ENCODE measurements at regions not wholly inside any gene's neighbourhood (a gene's known extent, or its start where the extent isn't known, plus 50 kb on each side); places are given as distances from the start of the nearest gene placed in this dataset.
A peak's percentile ranks its signal among the peaks of the same experiment; 100 is the strongest.

- Histone ChIP-seq H3K27me3 (replicated peaks in 1 of 4; ENCODE audit: control insufficient read depth in 3 of 4, extremely low read depth in 1 of 4, insufficient read depth in 3 of 4, low read length in 3 of 4) (peaks cover 0 to 3% (median 0%) of the 10 kb centered on the region in 4 experiments; a peak in 1 of 7 replicates), H3K23ac (ENCODE audit: insufficient read length) (no peak overlapping the region), H2BK120ac (replicated peaks; ENCODE audit: low read depth, low read length) (no peak overlapping the region), H3K56ac (replicated peaks; ENCODE audit: insufficient read length, low read depth, low read length) (no peak overlapping the region), H3K36me3 (ENCODE audit: control insufficient read depth in 2 of 4, insufficient read depth in 4 of 4, low read length in 3 of 4) (no peaks in the 10 kb centered on the region), H2BK5ac (ENCODE audit: low read depth, low read length) (no peak overlapping the region), H4K5ac (ENCODE audit: insufficient read length, low read depth, low read length) (no peak overlapping the region), H2BK20ac (ENCODE audit: low read length) (no peak overlapping the region), H2AK5ac (ENCODE audit: low read depth, low read length) (no peak overlapping the region), H3K9me3 (ENCODE audit: insufficient read depth in 2 of 2, low read depth in 1 of 2, low read length in 1 of 2) (no peaks in the 10 kb centered on the region), H3K79me2 (ENCODE audit: control insufficient read depth in 1 of 2, insufficient read depth in 2 of 2, low read length in 2 of 2) (no peaks in the 10 kb centered on the region), H3K9ac (replicated peaks in 1 of 4; ENCODE audit: extremely low read depth in 1 of 4, low read depth in 3 of 4, low read length in 3 of 4) (peak overlapping the region in 1 of 4 experiments; percentile 37; a peak in 1 of 7 replicates), H2BK12ac (ENCODE audit: low read depth, low read length) (no peak overlapping the region; the same call in 1 of the 2 replicates), H3K4me3 (ENCODE audit: extremely low read depth in 1 of 4, insufficient read depth in 2 of 4, low read depth in 3 of 4, low read length in 4 of 4) (no peak overlapping the region), H2BK15ac (ENCODE audit: low read length) (no peak overlapping the region), H3K18ac (ENCODE audit: extremely low read depth, low read length) (no peak overlapping the region), H3K4ac (replicated peaks; ENCODE audit: insufficient read length, low read depth, low read length) (no peak overlapping the region), H3K4me2 (ENCODE audit: insufficient read depth in 1 of 2, low read depth in 2 of 2, low read length in 2 of 2) (peak overlapping the region; percentile 1 to 9; a peak in 2 of 4 replicates), H2AFZ (ENCODE audit: low read length) (no peak overlapping the region), H3K23me2 (ENCODE audit: low read depth, low read length) (no peaks in the 10 kb centered on the region), H4K20me1 (replicated peaks in 1 of 2; ENCODE audit: control insufficient read depth in 1 of 2, insufficient read depth in 2 of 2, low read length in 2 of 2) (no peaks in the 10 kb centered on the region), H3K79me1 (ENCODE audit: low read depth, low read length) (no peaks in the 10 kb centered on the region), H3K27ac (ENCODE audit: low read depth, low read length) (no peak overlapping the region), H4K8ac (ENCODE audit: extremely low read depth, insufficient read depth, low read length) (no peak overlapping the region), H3K14ac (ENCODE audit: insufficient read length) (no peak overlapping the region), H4K91ac (replicated peaks; ENCODE audit: insufficient read length, low read length) (no peak overlapping the region), H3K4me1 (replicated peaks in 1 of 4; ENCODE audit: control insufficient read depth in 3 of 4, insufficient read depth in 4 of 4, low read length in 3 of 4) (peaks cover 0 to 9% (median 5%) of the 10 kb centered on the region in 4 experiments; a peak in 5 of 7 replicates)
- peak in 1 of 2 experiments; percentile 89 for DNase-seq (ENCODE audit: low read depth in 1 of 2, low spot score in 2 of 2)
- CTCF ChIA-PET (ENCODE audit: partially characterized antibody), result interaction anchor here (0.7 to 3.5 kb wide), 18 partner anchors 10 to 221 kb away, joined by 3 to 31 read pairs (median 4); partner anchors contain the start of gene PCDH1
- POLR2A ChIA-PET (ENCODE audit: partially characterized antibody), result interaction anchor here (0.8 to 1.7 kb wide), 3 partner anchors 12 to 97 kb away, joined by 3 read pairs; no protein-coding TSS in a partner anchor
- peak; percentile 81 for FAIRE-seq
- WGBS, 2 experiments (ENCODE audit: extremely low coverage in 1 of 2, insufficient coverage in 1 of 2, insufficient read length in 1 of 2, insufficient replicate concordance in 2 of 2, low coverage in 1 of 2, low lambda C conversion rate in 2 of 2, missing lambda C conversion rate in 1 of 2), result 36% methylated on average over 18 of the region's 18 CpGs; no CpG with 5 or more reads in 1 of the 2 experiments
- TF ChIP-seq TEAD4 (IDR thresholded peaks at IDR 0.05; ENCODE audit: low read depth, low read length), result peak; percentile 69
- peak; percentile 27 for TF ChIP-seq TAF7 (optimal IDR thresholded peaks at IDR 0.05; ENCODE audit: borderline replicate concordance, low read depth, low read length)
- peak; percentile 92 to 93 for TF ChIP-seq SIN3A (conservative IDR thresholded peaks at IDR 0.05 in 1 of 2, IDR thresholded peaks at IDR 0.05 in 1 of 2; ENCODE audit: low read depth in 1 of 2, low read length in 2 of 2)
- TF ChIP-seq RFX5 (IDR thresholded peaks at IDR 0.05; ENCODE audit: borderline replicate concordance, low read depth, low read length), result no peak
- TF ChIP-seq BCL11A (IDR thresholded peaks at IDR 0.05; ENCODE audit: low read depth in 2 of 2, low read length in 2 of 2), result no peak
- peak; percentile 52 to 76; a peak in 3 of 4 replicates for TF ChIP-seq HDAC2 (IDR thresholded peaks at IDR 0.05; ENCODE audit: borderline replicate concordance in 1 of 2, low read depth in 2 of 2, low read length in 2 of 2)
- peak; percentile 64 for TF ChIP-seq SAP30 (IDR thresholded peaks at IDR 0.05; ENCODE audit: insufficient read depth, insufficient replicate concordance, low read length)
Measured at GRCh38 chr5:141742866-141743851, 61.1 kb upstream of the ARAP3 start.

All from H1 (cell line).